GM20431 (cell line): ENCODE measurements at regions not wholly inside any gene's neighbourhood (a gene's known extent, or its start where the extent isn't known, plus 50 kb on each side); places are given as distances from the start of the nearest gene placed in this dataset.
"Not testable (repeated sequence)": the region's sequence is repeated elsewhere in the genome, so short reads cannot be mapped to it uniquely, and the experiment has no call there.

Experiments
- in situ Hi-C: fragments of 300-500 bp; cut with MseI, MboI; formaldehyde crosslinking; loops from one replicate; pipeline ENCODE4 v1.15.0; 2020; ENCODE audit warnings: low sequenced_read_pairs; ENCODE audit not compliant: unreplicated experiment

GRCh38 chr1:91120421-91120820 lies 98.6 kb upstream of the ZNF644 start:
- in situ Hi-C loops: no loop called here

GRCh38 chr1:91104712-91105111 lies 82.9 kb upstream of the ZNF644 start:
- in situ Hi-C loops: no loop called here

GRCh38 chr1:91101328-91101727 lies 79.5 kb upstream of the ZNF644 start:
- in situ Hi-C loops: no loop called here

- in situ Hi-C loops: no loop called here
Measured at GRCh38 chr1:91099746-91100621, 78.1 kb upstream of the ZNF644 start.

GRCh38 chr1:91098299-91098906 lies 76.6 kb upstream of the ZNF644 start:
- in situ Hi-C loops: no loop called here

- in situ Hi-C loops: not testable (repeated sequence)
Measured at GRCh38 chr1:91095321-91095720, 73.5 kb upstream of the ZNF644 start.

- in situ Hi-C loops: no loop called here
Measured at GRCh38 chr1:91092503-91092902, 70.7 kb upstream of the ZNF644 start.

GRCh38 chr1:91091812-91092211 lies 70.0 kb upstream of the ZNF644 start:
- in situ Hi-C loops: no loop called here

GRCh38 chr1:91080650-91081049 lies 58.8 kb upstream of the ZNF644 start:
- in situ Hi-C loops: no loop called here

- in situ Hi-C loops: no loop called here
Measured at GRCh38 chr1:91078859-91079258, 57.0 kb upstream of the ZNF644 start.

- in situ Hi-C loops: no loop called here
Measured at GRCh38 chr1:91076834-91077233, 55.0 kb upstream of the ZNF644 start.

GRCh38 chr1:91075233-91076135 lies 53.6 kb upstream of the ZNF644 start:
- in situ Hi-C loops: no loop called here

GRCh38 chr1:91073299-91073698 lies 51.5 kb upstream of the ZNF644 start:
- in situ Hi-C loops: no loop called here

- in situ Hi-C loops: no loop called here
Measured at GRCh38 chr1:91071838-91072237, 50.0 kb upstream of the ZNF644 start.
